Esophagus squamous epithelium (tissue), 5 donors: ENCODE measurements at regions not wholly inside any gene's neighbourhood (a gene's known extent, or its start where the extent isn't known, plus 50 kb on each side); places are given as distances from the start of the nearest gene placed in this dataset.

ENCODE experiments used
- DNase-seq: peaks from one replicate; lab custom pipeline; 2025; lab: John Stamatoyannopoulos, UW
- H3K27ac ChIP-seq, 4 donors: fragments of 200-600 bp; sonication (generic); one replicate each; pipeline ENCODE4 v1.5.1; 2016 to 2019; ENCODE audit warnings: mild to moderate bottlenecking in 1 of 4
- H3K27me3 ChIP-seq, 4 donors: fragments of 200-600 bp; sonication (generic); 1 replicate in 3 of 4; 2 replicates in 1 of 4; pipeline versions ENCODE4 v1.5.1 to v1.6.0; 2017 to 2021; ENCODE audit warnings: antibody characterized with exemption in 1 of 4
- H3K36me3 ChIP-seq, 3 donors: fragments of 200-600 bp; sonication (generic); one replicate each; pipeline ENCODE4 v1.5.1; 2016 to 2019
- H3K4me1 ChIP-seq, 3 donors: fragments of 200-600 bp; sonication (generic); one replicate each; pipeline ENCODE4 v1.5.1; 2017 to 2019
- H3K4me3 ChIP-seq, 4 donors: fragments of 200-600 bp; sonication (generic); 1 replicate in 3 of 4; 2 replicates in 1 of 4; pipeline ENCODE4 v1.5.1; 2016 to 2019; ENCODE audit warnings: mild to moderate bottlenecking in 2 of 4, moderate library complexity in 1 of 4
- H3K9me3 ChIP-seq, 3 donors: fragments of 200-600 bp; sonication (generic); one replicate each; pipeline ENCODE4 v1.5.1; 2016 to 2019
- CTCF ChIP-seq, 6 experiments: fragments of 450-650 bp in 4 of 6; fragments of 200-600 bp in 2 of 6; sonication (generic) in 2 of 6; IDR thresholded peaks; one replicate each; pipeline ENCODE4 v1.5.1; 2016 to 2019; ENCODE audit warnings: antibody characterized with exemption in 6 of 6, mild to moderate bottlenecking in 4 of 6, moderate library complexity in 4 of 6
- POLR2A ChIP-seq, 4 donors: fragments of 450-650 bp; IDR thresholded peaks; one replicate each; pipeline ENCODE4 v1.6.1; 2017; ENCODE audit warnings: antibody characterized with exemption in 4 of 4, mild to moderate bottlenecking in 4 of 4, moderate library complexity in 3 of 4
- WGBS, 2 donors: methylation state at CpG; one replicate each; pipeline ENCODE4 v1.1.5; 2018; 5-methylcytosine and 5-hydroxymethylcytosine counted together
- intact Hi-C: fragments of 100-400 bp; cut with DNase I; formaldehyde crosslinking; loops from one replicate; pipeline ENCODE4 v1.15.0; 2022
- donor health status: DM: yes; HTN: yes; CAD: no.

DNA sequence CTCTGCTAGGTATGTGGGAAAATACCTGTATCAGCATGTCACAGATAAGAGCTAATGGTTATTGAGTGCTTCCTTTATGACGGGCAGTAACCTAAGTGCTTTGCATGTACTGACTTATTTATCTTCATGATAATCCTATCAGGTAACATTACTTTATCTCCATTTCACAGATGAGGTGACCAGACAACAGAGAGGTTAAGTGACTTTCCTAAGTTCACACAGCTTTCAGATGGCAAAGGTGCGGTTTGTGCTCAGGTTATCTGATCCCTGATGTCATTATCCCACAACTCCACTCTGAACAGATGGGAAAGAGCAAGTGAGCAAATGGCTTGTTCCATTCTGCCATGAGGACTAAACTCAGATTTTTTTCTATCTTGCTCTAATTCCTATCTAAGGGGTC is 217.0 kb upstream of the PODXL start:
- Histone ChIP-seq H3K4me1 (no peaks in the 10 kb centered on the region), H3K36me3 (no peaks in the 10 kb centered on the region), H3K9me3 (no peaks in the 10 kb centered on the region), H3K4me3 (no peak overlapping the region), H3K27ac (no peak overlapping the region), H3K27me3 (peaks cover 0 to 4% (median 0%) of the 10 kb centered on the region in 4 donors)
- intact Hi-C loops = no loop called here
- 29 to 34% methylated on average over 2 of the region's 2 CpGs for WGBS, 2 donors
- no peak for DNase-seq
- no peak for TF ChIP-seq CTCF (IDR thresholded peaks at IDR 0.05)

DNA sequence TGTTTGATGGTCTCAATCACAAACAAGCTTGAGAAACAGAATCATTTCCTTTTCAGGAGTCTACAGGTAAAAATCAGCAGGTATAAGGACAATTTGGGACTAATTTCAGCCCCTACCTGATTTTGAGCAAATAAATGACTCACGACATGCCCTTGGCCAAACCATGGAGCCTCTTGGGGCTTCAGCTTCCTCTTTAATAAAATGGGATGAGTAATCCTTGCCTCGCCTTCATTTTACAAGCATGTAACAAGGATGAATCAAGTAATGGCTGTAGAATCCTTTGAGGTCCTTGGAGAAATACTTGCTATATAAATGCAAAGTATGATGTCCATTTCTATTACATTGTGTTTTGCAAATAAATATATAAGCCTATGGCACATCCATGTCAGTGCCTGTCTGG is 212.8 kb upstream of the PODXL start:
- H3K9me3 ChIP-seq = no peaks in the 10 kb centered on the region
- no peak overlapping the region for H3K4me3 ChIP-seq
- peaks cover 0 to 5% (median 0%) of the 10 kb centered on the region in 4 donors for H3K27me3 ChIP-seq
- TF ChIP-seq CTCF (IDR thresholded peaks at IDR 0.05) = no peak
- TF ChIP-seq POLR2A (IDR thresholded peaks at IDR 0.05) = no peak
- no peaks in the 10 kb centered on the region for H3K36me3 ChIP-seq
- intact Hi-C loops = no loop called here
- no peaks in the 10 kb centered on the region for H3K4me1 ChIP-seq
- WGBS, 2 donors = 20 to 32% methylated on average over 2 of the region's 2 CpGs
- DNase-seq = no peak
- no peak overlapping the region for H3K27ac ChIP-seq

DNA sequence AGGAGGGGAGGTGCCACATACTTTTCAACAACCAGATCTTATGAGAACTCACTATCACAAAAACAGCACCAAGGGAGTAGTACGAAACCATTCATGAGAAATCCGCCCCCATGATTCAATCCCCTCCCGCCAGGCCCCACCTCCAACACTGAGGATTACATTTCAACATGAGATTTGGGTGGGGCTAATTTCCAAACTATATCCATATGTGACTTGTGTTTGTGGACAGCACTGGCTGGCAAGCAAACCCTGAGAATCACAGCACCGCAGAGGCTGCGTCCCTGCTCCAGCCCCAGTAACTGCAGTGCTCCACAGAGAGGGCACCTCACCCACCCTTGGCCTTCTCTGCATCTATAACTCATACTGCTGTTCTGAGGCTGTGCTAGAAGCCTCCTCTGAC is 211.2 kb upstream of the PODXL start:
- no peaks in the 10 kb centered on the region for H3K9me3 ChIP-seq
- DNase-seq = no peak
- no peaks in the 10 kb centered on the region for H3K4me1 ChIP-seq
- WGBS, 2 donors = 73 to 92% methylated on average over 5 of the region's 5 CpGs
- H3K27me3 ChIP-seq = peaks cover 0 to 11% (median 0%) of the 10 kb centered on the region in 4 donors
- H3K27ac ChIP-seq = no peak overlapping the region
- no peak overlapping the region for H3K4me3 ChIP-seq
- TF ChIP-seq CTCF (IDR thresholded peaks at IDR 0.05) = no peak
- no peak for TF ChIP-seq POLR2A (IDR thresholded peaks at IDR 0.05)
- H3K36me3 ChIP-seq = no peaks in the 10 kb centered on the region
- intact Hi-C loops = no loop called here

DNA sequence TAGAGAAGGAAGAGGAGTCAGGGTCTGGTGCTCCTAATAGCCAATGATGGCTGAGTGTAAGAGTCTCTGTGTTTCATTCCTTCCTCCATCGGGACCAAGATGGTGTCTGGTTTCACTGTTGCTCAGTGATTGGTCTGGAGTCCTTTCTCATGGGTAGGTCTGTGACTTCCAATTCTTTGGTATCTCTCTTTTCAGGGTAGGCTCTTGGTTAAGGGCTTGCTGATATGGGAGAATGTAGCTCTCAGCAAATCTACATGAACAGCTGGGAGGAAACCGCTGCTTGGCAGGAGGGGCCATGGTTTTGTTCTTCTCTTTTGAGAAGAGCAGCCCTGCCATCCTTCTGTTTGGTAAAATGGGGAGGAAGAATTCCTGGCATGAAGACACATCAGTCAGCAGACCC is 209.1 kb upstream of the PODXL start:
- intact Hi-C loops = no loop called here
- Histone ChIP-seq H3K36me3 (no peaks in the 10 kb centered on the region), H3K4me1 (no peaks in the 10 kb centered on the region), H3K27me3 (peaks cover 0 to 29% (median 0%) of the 10 kb centered on the region in 4 donors), H3K4me3 (no peak overlapping the region), H3K9me3 (no peaks in the 10 kb centered on the region), H3K27ac (no peak overlapping the region)
- DNase-seq = no peak
- no peak for TF ChIP-seq CTCF (IDR thresholded peaks at IDR 0.05)
- no peak for TF ChIP-seq POLR2A (IDR thresholded peaks at IDR 0.05)
- WGBS, 2 donors = 69% methylated on average over 2 of the region's 2 CpGs

- Histone ChIP-seq H3K27me3 (peaks cover 0 to 29% (median 0%) of the 10 kb centered on the region in 4 donors), H3K27ac (no peak overlapping the region), H3K4me1 (no peaks in the 10 kb centered on the region), H3K4me3 (no peak overlapping the region), H3K36me3 (no peaks in the 10 kb centered on the region), H3K9me3 (no peaks in the 10 kb centered on the region)
- WGBS, 2 donors = 54 to 57% methylated on average over 5 to 8 of the region's 13 CpGs
- intact Hi-C loops = no loop called here
- no peak for DNase-seq
- TF ChIP-seq CTCF (IDR thresholded peaks at IDR 0.05) (no peak), POLR2A (IDR thresholded peaks at IDR 0.05) (no peak)
These were observed 207.8 kb upstream of the PODXL start for GRCh38 chr7:131764143-131764775.
